Osteoblast (primary cell): ENCODE measurements at regions not wholly inside any gene's neighbourhood (a gene's known extent, or its start where the extent isn't known, plus 50 kb on each side); places are given as distances from the start of the nearest gene placed in this dataset.
A peak's percentile ranks its signal among the peaks of the same experiment; 100 is the strongest.

Experiments
- DNase-seq: peaks from one replicate; pipeline ENCODE4 v3.0.0; 2011; ENCODE audit warnings: low spot score, mixed read lengths; ENCODE audit not compliant: insufficient read length; ENCODE audit errors: missing footprints
- H2AFZ ChIP-seq: 2 replicates; pipeline ENCODE4 v1.6.0; 2011; ENCODE audit warnings: mild to moderate bottlenecking, low read length
- H3K27ac ChIP-seq: 2 replicates; pipeline ENCODE4 v1.5.1; 2011; ENCODE audit warnings: mild to moderate bottlenecking, low read depth, low read length, moderate library complexity
- H3K27me3 ChIP-seq: 2 replicates; pipeline ENCODE4 v1.6.0; 2012; ENCODE audit warnings: mild to moderate bottlenecking, control low read depth, inconsistent platforms, low read length, moderate library complexity; ENCODE audit not compliant: insufficient read depth
- H3K36me3 ChIP-seq: 2 replicates; pipeline ENCODE4 v1.5.1; 2011; ENCODE audit warnings: mild to moderate bottlenecking, low read length, control low read depth, moderate library complexity; ENCODE audit not compliant: insufficient read depth
- H3K4me1 ChIP-seq: 2 replicates; pipeline ENCODE4 v1.5.1; 2011; ENCODE audit warnings: mild to moderate bottlenecking, low read length, control low read depth, moderate library complexity; ENCODE audit not compliant: insufficient read depth
- H3K4me2 ChIP-seq: 2 replicates; pipeline ENCODE4 v1.6.0; 2011; ENCODE audit warnings: mild to moderate bottlenecking, low read length; ENCODE audit not compliant: insufficient read depth
- H3K4me3 ChIP-seq: fragments of 200-600 bp; sonication (generic); 3 replicates; pipeline ENCODE4 v1.5.1; 2012; ENCODE audit warnings: mild to moderate bottlenecking, low read length, inconsistent platforms; ENCODE audit not compliant: insufficient read depth
- H3K79me2 ChIP-seq: 2 replicates; pipeline ENCODE4 v1.6.0; 2012; ENCODE audit warnings: mild to moderate bottlenecking, low read length, control low read depth, inconsistent platforms; ENCODE audit not compliant: insufficient read depth
- H3K9me3 ChIP-seq: 2 replicates; pipeline ENCODE4 v1.5.1; 2011; ENCODE audit warnings: low read depth, low read length, control low read depth
- H4K20me1 ChIP-seq: 2 replicates; pipeline ENCODE4 v1.6.0; 2012; ENCODE audit warnings: mild to moderate bottlenecking, low read length, control low read depth; ENCODE audit not compliant: insufficient read depth
- CTCF ChIP-seq: IDR thresholded peaks from 2 replicates; pipeline ENCODE4 v1.5.1; 2011; ENCODE audit warnings: mild to moderate bottlenecking, low read depth, low read length, moderate library complexity; ENCODE audit errors: extremely low read depth

- H3K27me3 ChIP-seq = no peaks in the 10 kb centered on the region
- no peak for TF ChIP-seq CTCF
- no peaks in the 10 kb centered on the region for H3K36me3 ChIP-seq
- H3K79me2 ChIP-seq = no peaks in the 10 kb centered on the region
- H3K4me2 ChIP-seq = no peak overlapping the region
- DNase-seq = no peak
- no peaks in the 10 kb centered on the region for H3K4me1 ChIP-seq
- H3K4me3 ChIP-seq = no peak overlapping the region
- no peak overlapping the region for H3K27ac ChIP-seq
- no peak overlapping the region for H2AFZ ChIP-seq
- no peaks in the 10 kb centered on the region for H4K20me1 ChIP-seq
- H3K9me3 ChIP-seq = no peaks in the 10 kb centered on the region
These were observed 289.3 kb downstream of the SHOX2 start for GRCh38 chr3:157816896-157817295.

DNA sequence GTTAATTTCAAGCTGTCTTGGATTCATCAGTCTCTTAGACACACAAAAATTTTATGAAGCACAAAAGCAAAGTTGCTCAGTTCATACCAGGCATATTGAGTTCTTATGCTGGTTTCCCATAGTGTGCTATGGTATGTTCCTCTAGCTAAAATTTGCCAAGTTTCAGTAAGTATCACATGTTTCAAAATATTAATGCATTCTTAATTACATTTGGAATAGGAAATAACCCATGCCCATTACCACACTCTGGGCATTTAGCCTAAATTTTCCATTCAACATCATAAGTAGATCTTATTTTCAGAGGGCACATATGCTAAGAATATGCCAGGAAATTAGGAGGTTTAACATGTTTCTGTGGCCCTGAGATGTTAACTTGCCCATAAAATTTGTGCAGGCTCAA, 289.9 kb downstream of the SHOX2 start:
- no peak overlapping the region for H3K4me2 ChIP-seq
- H3K27me3 ChIP-seq = no peaks in the 10 kb centered on the region
- no peak overlapping the region for H2AFZ ChIP-seq
- H3K4me1 ChIP-seq = no peaks in the 10 kb centered on the region
- H3K36me3 ChIP-seq = no peaks in the 10 kb centered on the region
- no peak for TF ChIP-seq CTCF
- no peaks in the 10 kb centered on the region for H4K20me1 ChIP-seq
- no peak for DNase-seq
- no peaks in the 10 kb centered on the region for H3K9me3 ChIP-seq
- H3K27ac ChIP-seq = no peak overlapping the region
- no peaks in the 10 kb centered on the region for H3K79me2 ChIP-seq
- no peak overlapping the region for H3K4me3 ChIP-seq

DNA sequence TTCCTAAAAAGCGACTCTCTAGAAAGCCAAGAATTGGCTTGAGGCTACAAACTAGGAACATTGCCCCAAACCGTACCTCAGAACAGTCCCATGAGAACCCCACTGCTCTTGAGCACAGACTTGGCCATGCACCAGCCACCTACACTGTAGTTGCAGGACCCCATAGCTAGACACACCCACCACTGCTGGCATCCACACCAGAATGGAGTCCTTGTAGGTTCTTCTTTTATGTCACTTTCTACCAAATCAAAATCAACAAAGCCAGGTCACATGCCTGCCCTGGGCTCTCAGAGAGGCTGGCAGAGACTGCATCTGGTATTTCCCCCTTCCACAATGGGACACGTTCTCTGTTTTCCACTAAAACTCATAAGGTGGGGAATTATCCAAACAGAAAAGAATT, 290.5 kb downstream of the SHOX2 start:
- no peaks in the 10 kb centered on the region for H3K36me3 ChIP-seq
- DNase-seq = no peak

GRCh38 chr3:157810924-157811718, 295.1 kb downstream of the SHOX2 start:
- peak; percentile 49 for DNase-seq
- Histone ChIP-seq H3K27me3 (no peaks in the 10 kb centered on the region), H3K4me2 (no peak overlapping the region), H3K27ac (no peak overlapping the region), H3K36me3 (no peaks in the 10 kb centered on the region), H2AFZ (peak overlapping the region; percentile 7), H3K4me1 (no peaks in the 10 kb centered on the region), H3K79me2 (no peaks in the 10 kb centered on the region), H3K4me3 (no peak overlapping the region), H3K9me3 (no peaks in the 10 kb centered on the region), H4K20me1 (no peaks in the 10 kb centered on the region)
- TF ChIP-seq CTCF = no peak

More for the DNA sequence above, 290.5 kb downstream of the SHOX2 start:
- Histone ChIP-seq H3K4me3 (no peak overlapping the region), H3K27ac (no peak overlapping the region), H3K4me1 (no peaks in the 10 kb centered on the region), H3K79me2 (no peaks in the 10 kb centered on the region), H3K27me3 (no peaks in the 10 kb centered on the region), H2AFZ (no peak overlapping the region), H3K4me2 (no peak overlapping the region), H3K9me3 (no peaks in the 10 kb centered on the region), H4K20me1 (no peaks in the 10 kb centered on the region)
- no peak for TF ChIP-seq CTCF
